ENCODE measurements at regions not wholly inside any gene's neighbourhood (a gene's known extent, or its start where the extent isn't known, plus 50 kb on each side); places are given as distances from the start of the nearest gene placed in this dataset.

DNA sequence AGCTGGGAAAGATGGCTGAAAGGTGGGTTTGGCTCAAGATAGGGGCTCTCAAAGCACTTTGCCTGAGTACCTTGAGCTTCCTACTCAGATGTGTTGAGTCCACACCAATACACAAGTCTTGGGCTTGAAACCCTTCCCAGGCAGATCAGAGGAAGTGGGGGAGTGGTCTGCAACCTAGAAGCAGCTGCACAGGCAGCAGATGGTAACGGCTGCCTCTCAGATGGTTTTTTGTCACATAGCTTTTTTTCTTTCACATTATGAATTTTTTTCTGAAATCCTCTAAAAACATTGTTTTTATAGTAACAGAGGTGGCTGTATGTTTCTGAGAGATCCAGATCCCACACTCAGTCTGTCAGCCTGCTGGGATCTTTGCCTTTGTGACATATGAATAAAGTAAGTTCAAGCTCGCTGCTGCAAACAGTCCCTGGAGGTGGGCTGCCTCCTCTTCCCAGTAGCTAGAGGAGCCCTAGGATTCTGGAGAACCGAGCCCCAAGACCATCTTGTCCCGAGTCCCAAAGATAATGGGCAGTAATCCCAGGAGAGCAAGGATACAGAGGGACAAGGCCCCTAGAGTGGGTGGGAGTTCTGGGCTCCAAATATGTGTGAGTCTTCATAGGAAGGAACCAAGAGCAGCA, 97.1 kb upstream of the TOP1 start:
- no peak for DNase-seq (ENCODE audit: low spot score)
- ChIA-PET CTCF (interaction anchor here (0.5 to 0.7 kb wide), 2 partner anchors 64 to 91 kb away, joined by 3 read pairs; no protein-coding TSS in a partner anchor), POLR2A (ENCODE audit: low non-redundant PET) (no interaction called here)
- TF ChIP-seq, protein P1, sequence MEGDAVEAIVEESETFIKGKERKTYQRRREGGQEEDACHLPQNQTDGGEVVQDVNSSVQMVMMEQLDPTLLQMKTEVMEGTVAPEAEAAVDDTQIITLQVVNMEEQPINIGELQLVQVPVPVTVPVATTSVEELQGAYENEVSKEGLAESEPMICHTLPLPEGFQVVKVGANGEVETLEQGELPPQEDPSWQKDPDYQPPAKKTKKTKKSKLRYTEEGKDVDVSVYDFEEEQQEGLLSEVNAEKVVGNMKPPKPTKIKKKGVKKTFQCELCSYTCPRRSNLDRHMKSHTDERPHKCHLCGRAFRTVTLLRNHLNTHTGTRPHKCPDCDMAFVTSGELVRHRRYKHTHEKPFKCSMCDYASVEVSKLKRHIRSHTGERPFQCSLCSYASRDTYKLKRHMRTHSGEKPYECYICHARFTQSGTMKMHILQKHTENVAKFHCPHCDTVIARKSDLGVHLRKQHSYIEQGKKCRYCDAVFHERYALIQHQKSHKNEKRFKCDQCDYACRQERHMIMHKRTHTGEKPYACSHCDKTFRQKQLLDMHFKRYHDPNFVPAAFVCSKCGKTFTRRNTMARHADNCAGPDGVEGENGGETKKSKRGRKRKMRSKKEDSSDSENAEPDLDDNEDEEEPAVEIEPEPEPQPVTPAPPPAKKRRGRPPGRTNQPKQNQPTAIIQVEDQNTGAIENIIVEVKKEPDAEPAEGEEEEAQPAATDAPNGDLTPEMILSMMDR (conservative IDR thresholded peaks at IDR 0.05; ENCODE audit: low read depth): no peak
- H3K27ac ChIP-seq: no peak overlapping the region

DNA sequence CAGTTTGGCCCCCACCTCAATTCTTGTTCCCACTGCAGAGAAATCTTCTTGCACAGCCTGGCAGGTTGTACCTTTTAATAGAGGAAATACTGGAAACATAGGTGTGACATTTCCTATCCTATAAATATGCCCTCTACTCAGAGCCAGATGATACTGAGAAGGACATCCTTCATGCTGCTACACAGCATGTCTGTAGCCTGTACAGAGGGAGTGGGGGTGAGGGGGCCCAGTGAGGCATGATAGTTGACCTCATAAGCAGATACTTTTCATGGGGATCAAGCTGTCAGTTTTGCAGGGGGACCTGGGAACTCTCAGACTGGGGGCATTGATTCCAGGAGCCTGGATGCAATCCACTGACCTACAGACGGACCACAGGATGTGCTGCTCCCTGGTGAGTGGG, 96.2 kb upstream of the TOP1 start:
- no peak for DNase-seq (ENCODE audit: low spot score)
- no peak overlapping the region for H3K27ac ChIP-seq
- TF ChIP-seq, protein P1 (conservative IDR thresholded peaks at IDR 0.05; ENCODE audit: low read depth): no peak
- ChIA-PET CTCF (interaction anchor here (0.6 to 0.7 kb wide), 2 partner anchors 13 to 28 kb away, joined by 3 read pairs; no protein-coding TSS in a partner anchor), POLR2A (ENCODE audit: low non-redundant PET) (no interaction called here)

DNA sequence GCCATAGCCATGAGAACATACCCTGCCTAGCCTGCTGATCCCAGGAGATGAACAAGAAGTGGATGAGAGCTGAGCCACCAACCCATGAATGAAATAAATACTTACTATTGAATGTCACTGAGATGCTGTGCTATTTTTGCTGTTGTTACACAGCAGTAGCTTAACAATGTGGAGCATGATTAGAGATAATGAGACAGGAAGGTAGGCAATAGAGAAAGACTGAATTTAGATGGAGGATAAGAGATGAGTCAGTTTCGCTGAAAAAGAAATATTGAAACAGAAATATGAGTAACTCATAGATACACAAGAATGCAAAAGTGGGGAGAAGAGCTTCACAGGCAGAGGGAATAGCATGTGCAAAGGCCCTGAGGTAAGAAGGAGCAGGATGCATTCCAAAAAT, 94.9 kb upstream of the TOP1 start:
- TF ChIP-seq, protein P1 (conservative IDR thresholded peaks at IDR 0.05; ENCODE audit: low read depth): no peak
- ChIA-PET POLR2A (ENCODE audit: low non-redundant PET) (no interaction called here), CTCF (no interaction called here)
- DNase-seq (ENCODE audit: low spot score): no peak
- no peak overlapping the region for H3K27ac ChIP-seq

DNA sequence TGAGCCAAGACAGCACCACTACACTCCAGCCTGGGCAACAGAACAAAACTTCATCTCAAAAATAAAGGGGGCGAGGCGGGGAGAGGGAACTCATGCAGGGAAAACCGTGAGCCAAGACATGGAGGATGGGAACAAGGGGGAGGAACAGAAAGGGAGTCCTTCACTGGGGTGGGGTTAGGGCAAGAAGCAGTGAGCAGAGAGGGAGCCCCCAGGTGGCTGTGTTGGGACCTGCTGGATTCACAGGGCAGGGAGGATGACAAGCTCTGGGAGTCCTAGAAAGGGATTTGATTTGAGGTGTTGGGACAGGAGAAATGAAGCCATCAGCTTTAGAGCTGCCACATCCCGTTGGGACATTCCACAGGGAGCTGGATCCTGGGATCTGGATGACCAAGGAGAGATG, 90.6 kb upstream of the TOP1 start:
- POLR2A ChIA-PET (ENCODE audit: low non-redundant PET): no interaction called here
- TF ChIP-seq, protein P1 (conservative IDR thresholded peaks at IDR 0.05; ENCODE audit: low read depth): no peak
- CTCF ChIA-PET: interaction anchor here (1.6 kb wide), 1 partner anchor 197 kb away, joined by 3 read pairs; no protein-coding TSS in a partner anchor
- no peak overlapping the region for H3K27ac ChIP-seq
- DNase-seq (ENCODE audit: low spot score): no peak

DNA sequence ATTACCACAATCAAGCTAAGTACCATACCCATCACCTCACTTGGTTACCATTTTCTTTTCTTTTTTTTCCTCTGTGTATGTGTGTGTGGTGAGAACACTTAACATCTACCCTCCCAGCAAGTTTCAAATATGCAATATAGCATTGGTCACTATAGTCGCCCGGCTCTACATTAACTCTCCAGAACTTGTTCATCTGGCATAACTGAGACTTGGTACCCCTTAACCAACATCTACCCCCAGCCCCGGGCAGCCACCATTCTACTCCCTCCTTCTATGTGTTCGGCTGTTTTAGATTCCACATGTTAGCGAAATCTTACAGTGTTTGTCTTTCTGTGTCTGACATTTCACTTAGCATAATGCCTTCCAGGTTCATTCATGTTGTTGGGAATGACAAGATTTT, 89.0 kb upstream of the TOP1 start:
- TF ChIP-seq, protein P1 (conservative IDR thresholded peaks at IDR 0.05; ENCODE audit: low read depth): no peak
- CTCF ChIA-PET: interaction anchor here (0.7 to 1.6 kb wide), 4 partner anchors 50 to 234 kb away, joined by 3 to 4 read pairs (median 3); no protein-coding TSS in a partner anchor
- POLR2A ChIA-PET (ENCODE audit: low non-redundant PET): no interaction called here
- H3K27ac ChIP-seq: no peak overlapping the region
- no peak for DNase-seq (ENCODE audit: low spot score)

DNA sequence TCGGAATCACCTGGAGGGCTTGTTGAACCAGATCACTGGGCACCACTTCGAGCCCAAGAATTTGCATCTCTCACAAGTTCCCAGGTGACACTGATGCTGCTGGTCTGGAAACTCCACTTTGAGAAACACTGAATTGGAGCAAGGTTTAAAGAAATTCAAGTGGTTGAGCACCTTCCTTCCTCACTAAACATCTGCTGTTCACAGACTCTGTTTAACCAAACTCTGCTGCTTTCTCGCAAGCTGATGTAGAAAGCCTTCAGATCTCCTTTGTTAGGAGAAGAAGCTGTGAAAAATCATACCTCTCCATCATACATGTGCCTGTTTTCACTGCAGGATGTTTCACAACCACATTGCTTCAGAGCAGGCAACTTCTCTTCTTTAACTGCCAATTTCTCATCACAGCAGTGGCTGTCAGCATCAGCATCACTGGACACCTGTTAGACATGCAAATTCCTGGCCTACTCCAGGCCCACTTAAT, 87.5 kb upstream of the TOP1 start:
- ChIA-PET POLR2A (ENCODE audit: low non-redundant PET) (no interaction called here), CTCF (no interaction called here)
- H3K27ac ChIP-seq: no peak overlapping the region
- DNase-seq (ENCODE audit: low spot score): no peak
- TF ChIP-seq, protein P1 (conservative IDR thresholded peaks at IDR 0.05; ENCODE audit: low read depth): no peak

Measured in RWPE1 (cell line).